Neural progenitor cell (in vitro differentiated cells): ENCODE measurements at regions not wholly inside any gene's neighbourhood (a gene's known extent, or its start where the extent isn't known, plus 50 kb on each side); places are given as distances from the start of the nearest gene placed in this dataset.

ENCODE experiments used
- CTCF ChIP-seq: fragments of 200-600 bp; sonication (generic); IDR thresholded peaks from 2 replicates; pipeline ENCODE4 v1.5.1; 2017; ENCODE audit warnings: antibody characterized with exemption, mild to moderate bottlenecking
- EZH2 ChIP-seq: fragments of 200-600 bp; sonication (generic); IDR thresholded peaks from 2 replicates; pipeline ENCODE4 v1.6.1; 2017; ENCODE audit warnings: antibody characterized with exemption, mild to moderate bottlenecking, moderate library complexity

GRCh38 chr6:164967102-164967501, 342.3 kb downstream of the C6orf118 start:
- TF ChIP-seq EZH2 (no peak), CTCF (no peak)
